H9 (cell line): ENCODE measurements at regions not wholly inside any gene's neighbourhood (a gene's known extent, or its start where the extent isn't known, plus 50 kb on each side); places are given as distances from the start of the nearest gene placed in this dataset.

Experiments
- DNase-seq: peaks from one replicate; pipeline ENCODE4 v3.0.0-alpha.2; 2017
- H2AFZ ChIP-seq: one replicate; pipeline ENCODE4 v1.6.1; 2013; ENCODE audit warnings: mild to moderate bottlenecking, low read length, control low read depth, moderate library complexity
- H2AK5ac ChIP-seq: 2 replicates; pipeline ENCODE4 v1.6.1; 2013; ENCODE audit warnings: low read length, control low read depth, mixed read lengths; ENCODE audit not compliant: insufficient read length
- H2BK120ac ChIP-seq: one replicate; pipeline ENCODE4 v1.6.1; 2013; ENCODE audit warnings: low read depth, mild to moderate bottlenecking, low read length, control low read depth, inconsistent platforms; ENCODE audit not compliant: poor library complexity, severe bottlenecking
- H2BK12ac ChIP-seq: 2 replicates; pipeline ENCODE4 v1.6.1; 2013; ENCODE audit warnings: low read length, control low read depth, mixed read lengths, low read depth; ENCODE audit not compliant: insufficient read length
- H2BK15ac ChIP-seq: 2 replicates; pipeline ENCODE4 v1.6.1; 2013; ENCODE audit warnings: low read depth, low read length, control low read depth
- H2BK20ac ChIP-seq: one replicate; pipeline ENCODE4 v1.6.1; 2013; ENCODE audit warnings: low read depth, mild to moderate bottlenecking, low read length, control low read depth, inconsistent platforms; ENCODE audit not compliant: poor library complexity, severe bottlenecking
- H2BK5ac ChIP-seq: 2 replicates; pipeline ENCODE4 v1.6.1; 2013; ENCODE audit warnings: low read length, control low read depth, mixed read lengths; ENCODE audit not compliant: insufficient read length
- H3K14ac ChIP-seq: 2 replicates; pipeline ENCODE4 v1.6.1; 2013; ENCODE audit warnings: low read length, control low read depth; ENCODE audit not compliant: insufficient read depth
- H3K18ac ChIP-seq: 2 replicates; pipeline ENCODE4 v1.6.1; 2013; ENCODE audit warnings: low read depth, mild to moderate bottlenecking, mixed read lengths, low read length, control low read depth; ENCODE audit not compliant: insufficient read length
- H3K23ac ChIP-seq: 2 replicates; pipeline ENCODE4 v1.6.1; 2013; ENCODE audit warnings: low read length, control low read depth, mixed read lengths, low read depth; ENCODE audit not compliant: insufficient read length
- H3K23me2 ChIP-seq: 2 replicates; pipeline ENCODE4 v1.6.1; 2013; ENCODE audit warnings: low read depth, mild to moderate bottlenecking, mixed read lengths, low read length, control low read depth; ENCODE audit not compliant: insufficient read length, poor library complexity, severe bottlenecking
- H3K27ac ChIP-seq: 2 replicates; pipeline ENCODE4 v1.5.1; 2013; ENCODE audit warnings: low read length, control low read depth, mixed read lengths, low read depth; ENCODE audit not compliant: insufficient read length
- H3K27me3 ChIP-seq: 2 replicates; pipeline ENCODE4 v1.6.1; 2013; ENCODE audit warnings: low read length, control low read depth, inconsistent platforms; ENCODE audit not compliant: insufficient read depth
- H3K4ac ChIP-seq: 2 replicates; pipeline ENCODE4 v1.6.1; 2013; ENCODE audit warnings: low read depth, mild to moderate bottlenecking, control low read depth, inconsistent platforms, low read length, moderate library complexity
- H3K4me1 ChIP-seq: 2 replicates; pipeline ENCODE4 v1.6.1; 2013; ENCODE audit warnings: low read length, control low read depth, inconsistent platforms; ENCODE audit not compliant: insufficient read depth
- H3K4me2 ChIP-seq: 2 replicates; pipeline ENCODE4 v1.6.1; 2013; ENCODE audit warnings: low read length, control low read depth, mixed read lengths; ENCODE audit not compliant: insufficient read length, insufficient read depth
- H3K56ac ChIP-seq: 2 replicates; pipeline ENCODE4 v1.6.1; 2013; ENCODE audit warnings: low read depth, mild to moderate bottlenecking, mixed read lengths, low read length, control low read depth; ENCODE audit not compliant: insufficient read length
- H3K79me1 ChIP-seq: 2 replicates; pipeline ENCODE4 v1.6.1; 2013; ENCODE audit warnings: low read depth, mild to moderate bottlenecking, moderate library complexity, low read length, control low read depth, inconsistent platforms; ENCODE audit not compliant: insufficient read depth, poor library complexity, severe bottlenecking
- H3K79me2 ChIP-seq: 2 replicates; pipeline ENCODE4 v1.6.1; 2013; ENCODE audit warnings: low read length, control low read depth, inconsistent platforms; ENCODE audit not compliant: insufficient read depth
- H3K9ac ChIP-seq: 2 replicates; pipeline ENCODE4 v1.6.1; 2013; ENCODE audit warnings: low read length, control low read depth, mixed read lengths; ENCODE audit not compliant: insufficient read length; ENCODE audit errors: extremely low read depth
- H3K9me3 ChIP-seq: one replicate; pipeline ENCODE4 v1.6.1; 2013; ENCODE audit warnings: low read depth, low read length, inconsistent platforms; ENCODE audit not compliant: control insufficient read depth
- H3T11ph ChIP-seq: one replicate; pipeline ENCODE4 v1.6.1; 2013; ENCODE audit warnings: mild to moderate bottlenecking, low read length, control low read depth, inconsistent platforms
- H4K20me1 ChIP-seq: one replicate; pipeline ENCODE4 v1.6.1; 2013; ENCODE audit not compliant: control insufficient read depth, insufficient read length, insufficient read depth
- H4K5ac ChIP-seq: 2 replicates; pipeline ENCODE4 v1.6.1; 2013; ENCODE audit warnings: low read depth, mild to moderate bottlenecking, mixed read lengths, low read length, control low read depth; ENCODE audit not compliant: insufficient read length
- H4K8ac ChIP-seq: replicated peaks from 2 replicates; pipeline ENCODE4 v1.6.1; 2013; ENCODE audit warnings: low read length, control low read depth, mixed read lengths, low read depth; ENCODE audit not compliant: insufficient read length
- H4K91ac ChIP-seq: 2 replicates; pipeline ENCODE4 v1.6.1; 2013; ENCODE audit warnings: low read depth, mild to moderate bottlenecking, moderate library complexity, mixed read lengths, low read length, control low read depth; ENCODE audit not compliant: insufficient read length
- H3K27ac Mint-ChIP-seq, 3 experiments: 2 replicates in 2 of 3; 3 replicates in 1 of 3; pipeline ENCODE4 v1.8.0; 2020 to 2021; ENCODE audit warnings: mixed read lengths in 3 of 3, mild to moderate bottlenecking in 1 of 3, moderate library complexity in 1 of 3
- H3K27me3 Mint-ChIP-seq: 2 replicates; pipeline ENCODE4 v1.8.0; 2021; ENCODE audit warnings: low read depth, mild to moderate bottlenecking, moderate library complexity, mixed read lengths
- H3K36me3 Mint-ChIP-seq, 3 experiments: 2 replicates in 2 of 3; 3 replicates in 1 of 3; pipeline ENCODE4 v1.8.0; 2020 to 2021; ENCODE audit warnings: low read depth in 3 of 3, mixed read lengths in 3 of 3; ENCODE audit not compliant: insufficient read depth in 1 of 3
- H3K4me1 Mint-ChIP-seq, 2 experiments: 2 replicates each; pipeline ENCODE4 v1.8.0; 2020; ENCODE audit warnings: mixed read lengths in 2 of 2
- H3K4me3 Mint-ChIP-seq, 2 experiments: 2 replicates in 1 of 2; 3 replicates in 1 of 2; pipeline ENCODE4 v1.8.0; 2020 to 2021; ENCODE audit warnings: mild to moderate bottlenecking in 2 of 2, mixed read lengths in 2 of 2, moderate library complexity in 1 of 2
- H3K9me3 Mint-ChIP-seq, 2 experiments: 2 replicates in 1 of 2; 3 replicates in 1 of 2; pipeline ENCODE4 v1.8.0; 2020; ENCODE audit warnings: mild to moderate bottlenecking in 2 of 2, mixed read lengths in 2 of 2, moderate library complexity in 1 of 2
- CTCF ChIP-seq: fragments of 200-600 bp; sonication (generic); conservative IDR thresholded peaks from 3 replicates; pipeline ENCODE4 v1.8.0; 2021; ENCODE audit warnings: antibody characterized with exemption, mild to moderate bottlenecking
- WGBS: extraction: QIAGEN DNeasy Blood & Tissue Kit; methylation state at CpG from one replicate; pipeline ENCODE4 v1.1.7; 2013; ENCODE audit warnings: missing lambda C conversion rate, low lambda C conversion rate, mixed read lengths; ENCODE audit not compliant: insufficient read length; ENCODE audit errors: extremely low coverage; 5-methylcytosine and 5-hydroxymethylcytosine counted together

- H2BK12ac ChIP-seq: no peak overlapping the region
- no CpG with 5 or more reads among the region's 6 CpGs for WGBS
- TF ChIP-seq CTCF: no peak
- H3K18ac ChIP-seq: no peak overlapping the region
- H3K23ac ChIP-seq: no peak overlapping the region
- no peak overlapping the region for H2AFZ ChIP-seq
- no peak overlapping the region for H2BK5ac ChIP-seq
- H2BK20ac ChIP-seq: no peak overlapping the region
- no peaks in the 10 kb centered on the region for H3K27me3 ChIP-seq
- no peak for DNase-seq
- no peaks in the 10 kb centered on the region for H3K79me2 ChIP-seq
- H3K27me3 Mint-ChIP-seq: no peaks in the 10 kb centered on the region
- H3K9me3 Mint-ChIP-seq: peaks cover 0 to 2% of the 10 kb centered on the region in 2 experiments; a peak in 1 of 5 replicates
- H3K79me1 ChIP-seq: no peaks in the 10 kb centered on the region
- H2AK5ac ChIP-seq: no peak overlapping the region
- no peak overlapping the region for H4K8ac ChIP-seq
- H2BK120ac ChIP-seq: no peak overlapping the region
- H3K9ac ChIP-seq: no peak overlapping the region
- no peaks in the 10 kb centered on the region for H3K4me1 ChIP-seq
- H3K4me1 Mint-ChIP-seq: peaks cover 5 to 7% of the 10 kb centered on the region in 2 experiments; a peak in 3 of 4 replicates
- H4K91ac ChIP-seq: no peak overlapping the region
- H3K4me3 Mint-ChIP-seq: no peak overlapping the region
- H3K4me2 ChIP-seq: no peak overlapping the region
- H2BK15ac ChIP-seq: no peak overlapping the region
- H3K23me2 ChIP-seq: no peaks in the 10 kb centered on the region
- H3K27ac ChIP-seq: no peak overlapping the region
- H3K4ac ChIP-seq: no peak overlapping the region
- no peak overlapping the region for H3K56ac ChIP-seq
- no peaks in the 10 kb centered on the region for H4K20me1 ChIP-seq
- H4K5ac ChIP-seq: no peak overlapping the region
- H3K36me3 Mint-ChIP-seq: no peaks in the 10 kb centered on the region; a peak in 1 of 7 replicates
- no peak overlapping the region for H3T11ph ChIP-seq
- H3K9me3 ChIP-seq: no peaks in the 10 kb centered on the region
- no peak overlapping the region for H3K27ac Mint-ChIP-seq
- no peak overlapping the region for H3K14ac ChIP-seq
These were observed 228.5 kb downstream of the ABCC12 start for GRCh38 chr16:47927330-47927729.
